Thoracic aorta (tissue), 2 donors: ENCODE measurements at regions not wholly inside any gene's neighbourhood (a gene's known extent, or its start where the extent isn't known, plus 50 kb on each side); places are given as distances from the start of the nearest gene placed in this dataset.

ENCODE experiments used
- ATAC-seq: fragments of 150-250 bp; one replicate; pipeline ENCODE4 v1.8.0; 2017; ENCODE audit warnings: low read depth; ENCODE audit not compliant: insufficient number of reproducible peaks, low FRiP score
- DNase-seq: peaks from one replicate; pipeline ENCODE4 v3.0.0-alpha.2; 2020; ENCODE audit warnings: low spot score
- H3K27ac ChIP-seq, 2 donors: fragments of 200-600 bp; sonication (generic); 1 replicate in 1 of 2; 2 replicates in 1 of 2; pipeline ENCODE4 v1.5.1; 2016; ENCODE audit warnings: mild to moderate bottlenecking in 2 of 2, moderate library complexity in 2 of 2
- H3K27me3 ChIP-seq: fragments of 200-600 bp; sonication (generic); replicated peaks from 2 replicates; pipeline ENCODE4 v1.6.0; 2016; ENCODE audit warnings: mild to moderate bottlenecking; ENCODE audit not compliant: insufficient read depth
- H3K36me3 ChIP-seq: fragments of 200-600 bp; sonication (generic); one replicate; pipeline ENCODE4 v1.5.1; 2016
- H3K4me1 ChIP-seq, 2 donors: fragments of 200-600 bp; sonication (generic); 1 replicate in 1 of 2; 2 replicates in 1 of 2; pipeline versions ENCODE4 v1.5.1 to v1.6.0; 2016; ENCODE audit warnings: low read depth in 2 of 2, mild to moderate bottlenecking in 1 of 2; ENCODE audit not compliant: control insufficient read depth in 1 of 2
- H3K4me3 ChIP-seq: fragments of 200-600 bp; sonication (generic); 2 replicates; pipeline ENCODE4 v1.5.1; 2016; ENCODE audit warnings: mild to moderate bottlenecking
- H3K9me3 ChIP-seq: fragments of 200-600 bp; sonication (generic); 2 replicates; pipeline ENCODE4 v1.5.1; 2016
- TF ChIP-seq, protein P1 (sequence below): fragments of 200-600 bp; sonication (generic); IDR thresholded peaks from one replicate; pipeline ENCODE4 v1.5.1; 2019; ENCODE audit warnings: antibody characterized with exemption

DNA sequence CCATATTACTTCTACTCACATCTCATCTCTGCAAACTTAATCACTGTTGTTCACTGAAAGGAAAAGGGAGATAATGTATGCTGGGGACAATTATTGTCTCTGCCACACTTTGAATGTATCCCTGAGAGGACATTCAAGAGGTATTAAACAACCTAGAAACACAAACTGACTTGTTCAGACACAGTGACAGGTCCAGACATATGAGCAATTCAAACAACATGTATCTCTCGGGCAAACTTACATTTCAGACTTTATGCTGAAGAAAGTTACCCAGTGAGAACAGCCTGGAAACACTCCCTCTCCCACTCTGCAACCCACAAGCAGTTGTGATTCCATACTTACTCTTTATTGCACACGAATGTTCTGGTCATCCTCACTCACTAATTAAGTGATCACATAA lies 968.7 kb upstream of the SLC10A2 start:
- H3K9me3 ChIP-seq: no peaks in the 10 kb centered on the region
- TF ChIP-seq, protein P1, sequence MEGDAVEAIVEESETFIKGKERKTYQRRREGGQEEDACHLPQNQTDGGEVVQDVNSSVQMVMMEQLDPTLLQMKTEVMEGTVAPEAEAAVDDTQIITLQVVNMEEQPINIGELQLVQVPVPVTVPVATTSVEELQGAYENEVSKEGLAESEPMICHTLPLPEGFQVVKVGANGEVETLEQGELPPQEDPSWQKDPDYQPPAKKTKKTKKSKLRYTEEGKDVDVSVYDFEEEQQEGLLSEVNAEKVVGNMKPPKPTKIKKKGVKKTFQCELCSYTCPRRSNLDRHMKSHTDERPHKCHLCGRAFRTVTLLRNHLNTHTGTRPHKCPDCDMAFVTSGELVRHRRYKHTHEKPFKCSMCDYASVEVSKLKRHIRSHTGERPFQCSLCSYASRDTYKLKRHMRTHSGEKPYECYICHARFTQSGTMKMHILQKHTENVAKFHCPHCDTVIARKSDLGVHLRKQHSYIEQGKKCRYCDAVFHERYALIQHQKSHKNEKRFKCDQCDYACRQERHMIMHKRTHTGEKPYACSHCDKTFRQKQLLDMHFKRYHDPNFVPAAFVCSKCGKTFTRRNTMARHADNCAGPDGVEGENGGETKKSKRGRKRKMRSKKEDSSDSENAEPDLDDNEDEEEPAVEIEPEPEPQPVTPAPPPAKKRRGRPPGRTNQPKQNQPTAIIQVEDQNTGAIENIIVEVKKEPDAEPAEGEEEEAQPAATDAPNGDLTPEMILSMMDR: no peak
- no peaks in the 10 kb centered on the region for H3K27me3 ChIP-seq
- DNase-seq: no peak
- H3K27ac ChIP-seq: no peak overlapping the region
- ATAC-seq: no peak
- H3K36me3 ChIP-seq: no peaks in the 10 kb centered on the region
- no peaks in the 10 kb centered on the region for H3K4me1 ChIP-seq
- no peak overlapping the region for H3K4me3 ChIP-seq

DNA sequence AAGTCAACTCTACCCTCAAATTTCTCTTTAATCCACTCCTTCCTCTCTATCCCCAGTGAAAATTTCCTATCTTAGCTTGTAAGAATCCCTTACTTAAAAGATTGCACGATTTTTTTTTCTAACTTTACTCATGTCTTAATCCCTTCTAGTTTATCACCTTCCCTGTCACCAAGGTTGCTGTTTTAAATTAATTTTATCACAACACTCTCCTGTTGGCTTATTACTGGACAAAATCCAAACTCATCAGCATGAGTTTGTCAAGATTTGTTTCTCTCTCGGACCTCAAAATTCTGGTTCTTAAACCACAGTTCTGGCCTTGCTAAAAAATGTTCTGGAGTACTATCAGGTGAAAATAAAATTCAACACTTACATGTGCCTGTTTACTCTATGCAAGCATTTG lies 959.1 kb upstream of the SLC10A2 start:
- Histone ChIP-seq H3K27me3 (no peaks in the 10 kb centered on the region), H3K9me3 (no peaks in the 10 kb centered on the region), H3K27ac (no peak overlapping the region), H3K4me1 (no peaks in the 10 kb centered on the region), H3K36me3 (no peaks in the 10 kb centered on the region), H3K4me3 (no peak overlapping the region)
- TF ChIP-seq, protein P1: no peak
- DNase-seq (no peak), ATAC-seq (no peak)

DNA sequence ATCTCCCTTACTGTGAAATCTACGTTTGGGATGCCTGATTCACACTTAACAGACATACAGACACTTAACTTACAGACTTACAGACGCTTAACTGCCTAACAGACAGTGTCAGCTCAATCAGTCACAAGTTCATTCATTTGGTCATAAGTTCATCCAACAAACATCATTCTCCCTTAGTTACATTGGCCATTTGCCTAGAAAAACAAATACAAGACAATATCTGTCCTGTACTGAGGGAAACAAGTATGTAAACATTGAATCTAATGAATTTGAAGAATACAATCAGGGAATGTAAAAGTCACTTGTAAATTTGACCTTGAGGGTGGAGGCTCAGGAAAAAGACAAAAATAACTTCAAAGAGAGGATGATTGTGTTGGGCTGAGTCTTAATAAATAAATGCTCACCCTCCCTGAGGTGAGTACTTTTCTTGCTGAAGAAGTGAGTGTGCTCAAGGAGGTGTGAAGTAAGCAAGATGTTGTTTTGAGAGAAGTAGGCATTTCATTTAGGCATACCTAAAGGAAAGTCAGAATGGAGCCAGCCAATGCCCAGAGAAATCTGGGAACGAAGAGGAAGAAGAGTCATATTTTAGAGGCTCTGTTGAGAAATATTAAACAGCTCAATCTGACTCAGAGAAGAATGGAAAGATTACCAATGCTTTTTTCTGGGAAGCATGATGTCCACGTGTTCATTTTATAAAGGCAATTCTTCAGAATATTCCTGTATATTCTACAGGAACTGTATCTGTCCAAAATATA lies 958.4 kb upstream of the SLC10A2 start:
- TF ChIP-seq, protein P1: no peak
- Histone ChIP-seq H3K9me3 (no peaks in the 10 kb centered on the region), H3K36me3 (no peaks in the 10 kb centered on the region), H3K4me3 (no peak overlapping the region), H3K27me3 (no peaks in the 10 kb centered on the region), H3K27ac (no peak overlapping the region), H3K4me1 (no peaks in the 10 kb centered on the region)
- ATAC-seq (no peak), DNase-seq (no peak)

DNA sequence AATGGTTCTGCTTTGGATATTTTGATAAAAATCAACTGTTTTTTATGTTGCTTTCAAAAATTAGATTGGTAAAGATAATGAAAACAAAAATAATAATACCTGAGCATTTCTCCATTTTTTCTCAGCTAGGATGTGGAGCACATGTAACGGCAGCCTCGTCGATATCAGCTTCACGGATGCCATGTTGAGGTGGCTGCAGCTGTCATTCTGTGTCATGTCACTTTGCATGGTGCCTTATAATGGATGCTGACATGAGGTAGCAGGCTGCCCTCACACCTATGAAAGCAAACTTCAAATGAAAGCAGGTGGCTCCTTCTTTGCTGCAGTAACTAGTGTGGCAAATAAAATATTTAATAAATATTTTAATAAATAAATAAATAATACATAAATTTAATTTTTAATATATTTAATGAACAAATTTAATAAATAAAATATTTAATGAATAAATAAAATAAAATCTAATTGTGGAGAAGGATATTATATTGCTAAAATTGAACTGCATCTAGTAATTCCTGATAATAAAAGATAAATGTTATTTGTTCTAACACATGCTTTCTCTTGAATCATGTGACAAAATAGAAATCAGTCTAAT lies 955.7 kb upstream of the SLC10A2 start:
- DNase-seq (no peak), ATAC-seq (no peak)
- no peaks in the 10 kb centered on the region for H3K36me3 ChIP-seq
- H3K9me3 ChIP-seq: no peaks in the 10 kb centered on the region
- H3K4me3 ChIP-seq: no peak overlapping the region
- H3K27ac ChIP-seq: no peak overlapping the region
- no peaks in the 10 kb centered on the region for H3K27me3 ChIP-seq
- no peaks in the 10 kb centered on the region for H3K4me1 ChIP-seq
- TF ChIP-seq, protein P1: no peak

DNA sequence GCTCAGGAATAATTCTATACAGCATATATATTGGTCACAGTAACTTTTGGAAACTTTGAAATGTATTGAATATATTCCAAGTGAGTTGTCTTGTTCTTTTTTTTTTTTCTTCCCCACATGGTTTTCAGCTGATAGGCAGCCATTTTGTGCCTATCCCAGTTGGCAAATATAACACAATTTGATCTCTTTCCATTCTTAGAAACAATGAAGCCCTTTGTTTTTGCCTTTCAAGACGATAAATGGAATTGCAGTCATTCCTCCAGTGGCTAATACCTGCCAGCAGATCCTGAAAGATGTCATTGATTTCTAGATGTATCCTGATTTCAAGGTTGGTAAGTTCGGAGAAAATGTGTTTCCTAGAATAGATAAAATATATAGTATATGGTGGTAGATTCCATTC lies 951.1 kb upstream of the SLC10A2 start:
- Histone ChIP-seq H3K27ac (no peak overlapping the region), H3K4me1 (peaks cover 0 to 11% of the 10 kb centered on the region in 2 donors), H3K9me3 (no peaks in the 10 kb centered on the region), H3K36me3 (no peaks in the 10 kb centered on the region), H3K4me3 (no peak overlapping the region), H3K27me3 (no peaks in the 10 kb centered on the region)
- TF ChIP-seq, protein P1: no peak
- DNase-seq (no peak), ATAC-seq (no peak)
